Activated CD8-positive, alpha-beta memory T cell treated with anti-CD3 and anti-CD28 coated beads for 24 hours (primary cell): ENCODE measurements at regions not wholly inside any gene's neighbourhood (a gene's known extent, or its start where the extent isn't known, plus 50 kb on each side); places are given as distances from the start of the nearest gene placed in this dataset.
"Not testable (repeated sequence)": the region's sequence is repeated elsewhere in the genome, so short reads cannot be mapped to it uniquely, and the experiment has no call there.

Experiments used
- DNase-seq: peaks from one replicate; pipeline ENCODE4 v3.0.0-alpha.2; 2020

- DNase-seq, result no peak
Measured at GRCh38 chr10:94131885-94132284, 138.2 kb downstream of the PLCE1 start.

- no peak for DNase-seq
Measured at GRCh38 chr10:94133239-94133638, 139.5 kb downstream of the PLCE1 start.

GRCh38 chr10:94137747-94138146, 144.0 kb downstream of the PLCE1 start:
- no peak for DNase-seq

- DNase-seq, result no peak
Measured at GRCh38 chr10:94138391-94138790, 144.7 kb downstream of the PLCE1 start.

- DNase-seq, result no peak
Measured at GRCh38 chr10:94143261-94143660, 149.5 kb downstream of the PLCE1 start.

GRCh38 chr10:94146313-94146712, 152.6 kb downstream of the PLCE1 start:
- DNase-seq, result no peak

GRCh38 chr10:94146746-94147145, 153.0 kb downstream of the PLCE1 start:
- DNase-seq, result no peak

- DNase-seq, result no peak
Measured at GRCh38 chr10:94149702-94150101, 156.0 kb downstream of the PLCE1 start.

GRCh38 chr10:94150541-94151184, 156.9 kb downstream of the PLCE1 start:
- no peak for DNase-seq

GRCh38 chr10:94155722-94156271, 162.1 kb downstream of the PLCE1 start:
- DNase-seq, result no peak

- DNase-seq, result no peak
Measured at GRCh38 chr10:94156453-94156852, 162.7 kb downstream of the PLCE1 start.

GRCh38 chr10:94165158-94165611, 171.5 kb downstream of the PLCE1 start:
- DNase-seq, result not testable (repeated sequence)

GRCh38 chr10:94172332-94172731, 178.6 kb downstream of the PLCE1 start:
- DNase-seq, result no peak

- DNase-seq, result no peak
Measured at GRCh38 chr10:94173594-94173993, 179.9 kb downstream of the PLCE1 start.

- no peak for DNase-seq
Measured at GRCh38 chr10:94174838-94175237, 181.1 kb downstream of the PLCE1 start.

GRCh38 chr10:94178475-94179253, 184.1 kb downstream of the NOC3L start:
- no peak for DNase-seq

- DNase-seq, result no peak
Measured at GRCh38 chr10:94180576-94180975, 182.2 kb downstream of the NOC3L start.

- DNase-seq, result no peak
Measured at GRCh38 chr10:94183666-94184264, 179.0 kb downstream of the NOC3L start.

GRCh38 chr10:94186722-94187121, 176.0 kb downstream of the NOC3L start:
- no peak for DNase-seq

GRCh38 chr10:94192333-94192732, 170.4 kb downstream of the NOC3L start:
- DNase-seq, result no peak

GRCh38 chr10:94192974-94193373, 169.8 kb downstream of the NOC3L start:
- DNase-seq, result no peak

GRCh38 chr10:94193466-94193924, 169.2 kb downstream of the NOC3L start:
- no peak for DNase-seq

GRCh38 chr10:94194256-94194655, 168.5 kb downstream of the NOC3L start:
- no peak for DNase-seq

GRCh38 chr10:94197241-94197640, 165.5 kb downstream of the NOC3L start:
- no peak for DNase-seq
